Right ventricle myocardium inferior (tissue), 1 donor: ENCODE measurements at regions not wholly inside any gene's neighbourhood (a gene's known extent, or its start where the extent isn't known, plus 50 kb on each side); places are given as distances from the start of the nearest gene placed in this dataset.
A peak's percentile ranks its signal among the peaks of the same experiment; 100 is the strongest.
"Not testable (repeated sequence)": the region's sequence is repeated elsewhere in the genome, so short reads cannot be mapped to it uniquely, and the experiment has no call there.

ENCODE experiments used
- ATAC-seq: fragments of 200-7000 bp; cut with Tn5 transposase; one replicate; pipeline ENCODE4 v1.9.1; 2020; ENCODE audit warnings: mild to moderate bottlenecking, moderate library complexity
- DNase-seq: peaks from one replicate; pipeline ENCODE4 v3.0.0; 2021; ENCODE audit errors: missing footprints
- intact Hi-C: fragments of 100-400 bp; cut with DNase I; formaldehyde crosslinking; loops from one replicate; pipeline ENCODE4 v1.11.0; 2022
- donor health status: DM: no; HTN: yes; CAD: no; lungs with severe emphysema.

DNA sequence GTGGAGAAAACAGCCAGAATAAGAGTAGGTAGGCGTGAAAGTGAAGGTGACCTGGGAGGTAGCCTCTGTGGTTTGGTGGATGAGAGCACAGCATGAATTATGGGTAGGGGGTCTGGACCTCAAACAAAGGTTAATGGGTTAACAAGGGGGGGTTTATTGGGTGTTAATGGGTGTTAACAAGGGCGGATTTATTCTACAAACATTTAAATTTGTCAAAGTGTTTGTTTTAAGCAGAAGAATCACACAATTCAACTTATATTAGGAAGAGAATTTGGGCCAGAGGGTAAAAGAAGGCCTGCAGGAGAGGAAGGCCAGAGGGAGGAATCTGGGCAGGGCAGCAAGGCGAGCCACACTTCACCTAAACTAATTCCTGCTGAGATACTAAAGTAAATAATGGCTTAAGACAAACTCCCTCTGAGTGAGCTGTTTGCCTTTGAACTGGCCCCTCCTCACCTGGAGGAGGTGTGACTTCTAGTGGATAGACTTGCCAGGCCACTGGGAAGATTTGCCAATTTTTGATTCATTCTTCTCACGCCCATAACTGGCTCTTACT is 191.7 kb downstream of the GIPC2 start:
- intact Hi-C loops = no loop called here
- DNase-seq (no peak), ATAC-seq (no peak)

DNA sequence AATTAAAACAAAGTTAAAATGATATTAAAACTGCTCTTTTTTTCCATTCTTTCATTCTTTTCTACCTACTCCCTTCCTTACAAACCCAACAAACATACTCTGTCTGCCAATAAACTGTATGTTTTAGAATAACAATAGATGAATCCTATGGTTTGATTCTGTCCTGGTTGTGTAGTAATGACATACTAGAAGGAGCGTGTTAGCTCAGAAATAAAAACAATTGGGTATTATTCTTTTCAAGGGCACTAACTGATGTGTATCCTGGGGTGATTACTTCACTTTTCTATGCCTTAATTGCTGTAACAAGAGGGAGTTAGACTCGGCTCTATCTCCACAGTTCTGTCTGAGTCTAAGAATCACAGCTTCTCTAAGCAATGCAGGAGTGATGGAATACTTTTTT is 194.4 kb downstream of the GIPC2 start:
- DNase-seq = no peak

DNA sequence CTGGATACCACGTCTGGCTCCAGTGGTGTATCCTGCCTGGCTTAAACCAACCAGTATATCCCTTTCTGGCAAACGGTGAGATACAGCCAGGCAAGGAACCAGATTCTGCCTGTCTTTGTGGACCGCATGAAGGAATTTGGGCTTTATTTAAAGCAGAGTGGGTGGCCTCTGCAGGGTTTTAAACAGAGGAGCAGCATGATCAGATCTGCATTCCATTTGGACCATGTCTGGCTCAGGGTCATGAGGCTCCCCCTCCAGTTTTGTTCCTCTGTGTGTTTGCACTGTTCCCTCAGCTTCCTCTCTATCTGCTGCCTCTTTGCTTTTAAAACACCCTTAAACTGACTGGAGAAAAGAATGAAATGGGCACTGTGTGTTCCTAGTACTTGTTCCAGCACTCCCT is 195.0 kb downstream of the GIPC2 start:
- ATAC-seq (no peak), DNase-seq (no peak)
- intact Hi-C loops = no loop called here

More for the DNA sequence above, 194.4 kb downstream of the GIPC2 start:
- intact Hi-C loops = no loop called here
- no peak for ATAC-seq

DNA sequence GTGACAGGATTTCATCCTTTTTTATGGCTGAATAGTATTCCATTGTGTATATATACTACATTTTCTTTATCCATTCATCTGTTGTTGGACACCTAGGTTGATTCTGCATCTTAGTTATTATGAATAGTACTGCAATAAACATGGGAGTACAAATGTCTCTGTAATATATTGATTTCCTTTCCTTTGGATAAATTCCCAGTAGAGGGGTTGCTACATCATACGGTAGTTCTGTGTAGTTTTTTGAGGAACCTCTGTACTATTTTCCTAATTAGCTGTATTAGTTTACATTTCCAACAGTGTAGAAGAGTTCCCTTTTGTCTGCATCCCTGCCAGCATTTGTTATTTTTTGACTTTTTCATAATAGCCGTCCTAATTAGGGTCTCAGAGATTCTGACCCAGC is 201.3 kb downstream of the GIPC2 start:
- no peak for ATAC-seq
- intact Hi-C loops = no loop called here
- DNase-seq = no peak

DNA sequence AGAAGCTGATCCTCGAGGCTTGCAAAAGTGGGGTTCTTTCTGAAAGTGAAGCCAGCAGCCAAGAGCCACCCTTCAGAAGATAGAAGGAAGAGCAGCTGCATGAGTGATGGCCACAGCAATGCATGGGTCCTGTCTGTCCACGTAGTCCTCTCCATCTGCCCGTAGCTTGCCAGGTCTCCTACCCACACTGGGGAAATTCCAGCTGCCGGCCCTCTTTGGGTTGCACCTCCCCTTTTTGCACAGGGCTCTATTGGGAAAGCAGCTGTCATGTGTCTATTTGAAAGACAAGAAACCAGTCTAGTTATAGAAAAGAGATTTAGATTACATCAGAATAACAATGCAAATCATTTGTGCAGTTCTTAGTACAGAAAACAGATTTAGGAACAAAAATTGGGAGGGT is 204.4 kb downstream of the GIPC2 start:
- intact Hi-C loops = no loop called here
- ATAC-seq (no peak), DNase-seq (no peak)

DNA sequence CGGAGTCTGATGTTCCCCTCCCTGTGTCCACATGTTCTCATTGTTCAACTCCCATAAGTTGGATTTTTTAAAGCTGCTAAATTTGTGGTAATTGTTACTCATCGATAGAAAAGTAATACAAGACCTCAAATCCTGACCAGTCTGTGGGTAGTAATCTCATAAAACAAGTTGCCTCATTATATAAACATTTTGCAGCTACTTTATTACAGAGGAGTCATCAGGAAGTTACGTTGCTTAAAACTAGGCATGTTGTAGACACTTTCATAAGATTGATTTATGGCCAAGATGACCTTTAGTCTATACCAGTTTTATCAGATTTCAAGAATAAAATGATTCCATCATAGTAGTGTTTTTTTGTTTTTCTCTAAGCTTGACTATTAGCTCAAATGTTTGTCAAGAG is 208.8 kb downstream of the GIPC2 start:
- intact Hi-C loops = no loop called here
- ATAC-seq (no peak), DNase-seq (no peak)

DNA sequence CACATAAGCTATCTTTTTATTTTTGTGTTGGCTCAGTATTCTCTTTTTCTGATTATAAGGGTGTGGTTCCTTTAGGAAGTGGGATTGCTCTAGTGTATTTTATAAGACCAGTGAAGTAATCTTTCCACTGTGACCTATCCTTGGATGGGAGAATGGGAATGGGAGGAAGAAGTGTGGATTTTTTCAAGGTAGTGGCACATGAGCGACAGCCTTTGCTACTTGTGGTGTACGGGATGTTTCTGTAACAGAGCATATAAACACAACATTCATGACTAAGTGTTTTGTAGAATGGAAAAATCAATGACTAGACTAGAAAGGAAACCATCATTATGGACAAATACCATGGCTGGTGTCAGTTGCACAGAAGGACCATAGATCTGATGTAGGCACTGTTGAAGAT is 209.6 kb downstream of the GIPC2 start:
- intact Hi-C loops = no loop called here
- peak; percentile 39 for ATAC-seq
- DNase-seq = no peak

DNA sequence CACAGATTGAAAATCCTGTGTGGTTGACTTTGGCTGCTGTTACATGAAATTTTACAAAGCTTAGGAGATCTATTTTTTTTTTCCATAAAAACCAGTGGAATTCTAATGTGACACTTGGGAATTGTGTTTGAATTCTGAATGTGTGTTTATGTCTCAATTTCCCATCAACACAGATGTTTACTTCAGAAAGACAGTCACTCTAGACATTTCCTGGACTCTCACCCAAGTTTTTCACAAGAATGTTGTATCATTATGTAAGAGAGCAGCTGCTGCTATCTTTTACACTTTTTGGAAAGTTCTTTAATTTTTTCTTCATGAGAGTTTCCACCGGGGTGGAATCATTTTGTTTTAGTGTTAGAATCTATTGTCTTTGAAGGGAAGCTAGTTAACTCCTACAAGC is 210.1 kb downstream of the GIPC2 start:
- intact Hi-C loops = no loop called here
- DNase-seq = no peak
- ATAC-seq = peak; percentile 54

DNA sequence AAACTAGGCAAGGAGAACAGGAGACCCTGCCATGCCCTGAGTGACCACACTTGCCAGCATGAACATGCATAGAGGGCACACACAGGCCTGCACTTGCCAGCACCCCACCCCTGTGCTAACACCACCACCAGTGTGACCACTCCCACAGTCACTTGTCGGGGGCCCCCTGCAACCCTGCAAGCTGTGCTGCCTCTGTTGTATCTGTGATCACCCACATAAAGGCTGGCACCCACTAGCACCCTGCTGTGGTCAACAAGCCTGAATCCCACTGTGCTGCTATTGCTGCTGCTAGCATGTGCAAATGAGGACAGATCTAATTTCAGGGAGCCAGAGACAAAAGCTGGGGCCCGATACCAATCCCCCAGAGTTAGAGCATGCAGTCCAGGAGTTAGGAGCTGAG is 217.7 kb downstream of the GIPC2 start:
- intact Hi-C loops = no loop called here
- ATAC-seq (no peak), DNase-seq (peak; percentile 68)

DNA sequence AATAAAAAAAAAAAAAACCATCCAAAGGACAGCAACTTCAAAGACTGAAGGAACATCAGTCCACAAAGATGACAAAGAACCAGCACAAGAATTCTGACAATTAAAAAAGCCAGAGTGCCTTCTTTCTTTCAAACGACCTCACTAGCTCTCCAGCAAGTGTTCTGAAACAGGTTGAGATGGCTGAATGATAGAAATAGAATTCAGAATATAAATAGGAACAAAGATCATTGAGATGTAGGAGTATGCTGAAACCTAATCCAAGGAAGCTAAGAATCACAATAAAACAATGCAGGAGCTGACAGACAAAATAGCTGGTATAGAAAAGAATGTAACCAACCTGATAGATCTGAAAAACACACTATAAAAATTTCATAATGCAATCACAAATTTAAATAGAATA is 218.2 kb downstream of the GIPC2 start:
- intact Hi-C loops = no loop called here
- ATAC-seq (no peak), DNase-seq (no peak)

DNA sequence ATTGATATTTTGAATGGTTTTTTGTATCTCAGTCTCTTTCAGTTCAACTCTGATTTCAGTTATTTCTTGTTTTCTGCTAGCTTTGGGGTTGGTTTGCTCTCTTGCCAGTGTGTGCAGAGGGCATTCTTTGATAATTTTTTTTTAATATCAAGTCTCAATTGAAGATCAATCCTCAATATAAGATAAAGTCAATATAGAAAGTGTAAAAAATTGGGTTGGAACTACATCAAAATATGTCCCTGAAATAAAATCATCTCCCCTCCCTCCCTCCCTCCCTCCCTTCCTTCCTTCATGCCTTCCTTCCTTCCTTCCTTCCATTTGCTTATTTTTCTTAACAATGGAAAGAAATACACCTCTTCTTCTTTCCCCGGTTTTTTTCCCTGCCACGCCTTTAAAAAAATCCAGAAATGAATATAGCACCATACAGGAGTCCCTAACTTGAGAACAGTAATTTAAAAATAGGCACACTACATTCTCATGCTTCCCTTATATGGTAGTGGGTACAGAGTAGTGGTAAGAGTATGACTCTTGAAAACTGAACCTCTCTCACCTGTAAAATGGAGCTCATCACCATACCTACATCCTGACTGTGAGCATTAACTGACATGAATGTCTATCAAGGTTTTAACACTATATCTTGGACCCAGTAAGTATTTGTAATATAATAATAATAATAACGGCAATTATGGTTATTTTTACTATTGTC is 221.9 kb downstream of the GIPC2 start:
- DNase-seq (no peak), ATAC-seq (no peak)
- intact Hi-C loops = no loop called here

DNA sequence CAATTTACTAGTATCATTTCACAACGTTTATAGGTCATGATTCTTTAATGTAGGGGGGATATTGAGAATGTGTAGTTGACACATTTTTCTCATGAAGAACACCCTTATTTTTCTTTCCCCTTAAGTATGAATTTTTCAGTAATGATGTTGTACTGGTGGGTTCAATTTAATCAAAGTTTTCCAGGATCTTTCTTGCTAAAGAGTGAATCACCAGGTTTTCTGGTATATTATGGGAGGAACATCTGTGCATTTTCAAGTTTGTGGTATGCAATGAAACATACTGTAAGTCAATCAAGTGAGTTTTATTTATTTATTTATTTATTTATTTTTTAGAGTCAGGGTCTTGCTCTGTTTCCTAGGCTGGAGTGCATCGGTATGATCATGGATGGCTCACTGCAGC is 221.2 kb upstream of the PTGFR start:
- ATAC-seq (no peak), DNase-seq (no peak)
- intact Hi-C loops = no loop called here

DNA sequence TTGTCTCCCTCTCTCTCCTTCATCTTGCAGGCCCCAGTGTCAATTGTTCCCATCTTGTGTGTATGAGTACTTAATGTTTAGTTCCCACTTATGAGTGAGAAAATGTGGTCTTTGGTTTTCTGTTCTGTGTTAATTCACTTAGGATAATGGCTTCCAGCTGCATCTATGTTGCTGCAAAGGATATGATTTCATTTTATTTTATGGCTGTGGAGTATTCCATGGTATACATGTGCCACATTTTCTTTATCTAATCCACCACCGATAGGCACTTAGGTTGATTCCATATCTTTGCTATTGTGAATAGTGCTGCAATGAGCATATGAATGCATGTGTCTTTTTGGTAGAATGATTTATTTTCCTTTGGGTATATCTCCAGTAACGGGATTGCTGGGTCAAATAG is 219.4 kb upstream of the PTGFR start:
- ATAC-seq, DNase-seq: not testable (repeated sequence)

DNA sequence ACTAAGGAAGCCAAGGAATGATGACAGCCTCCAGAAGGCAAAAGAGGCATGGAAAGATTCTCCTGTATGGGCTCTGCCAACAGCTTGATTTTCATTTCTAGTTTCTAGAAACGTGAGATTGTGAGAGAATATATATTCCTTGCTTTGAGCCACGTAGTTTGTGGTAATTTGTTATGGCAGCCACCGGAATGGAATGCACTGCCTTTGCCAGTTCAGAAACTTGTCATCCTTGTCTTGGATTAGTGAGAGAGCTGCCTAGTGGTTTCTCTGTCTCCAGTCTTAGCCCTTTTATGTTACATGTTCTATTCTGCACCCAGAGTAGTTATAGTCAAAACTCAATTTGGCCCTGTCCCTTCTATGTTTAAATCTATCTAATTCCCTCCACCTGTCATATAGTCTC is 216.0 kb upstream of the PTGFR start:
- DNase-seq (no peak), ATAC-seq (no peak)
- intact Hi-C loops = no loop called here

More for the DNA sequence above, 219.4 kb upstream of the PTGFR start:
- intact Hi-C loops = not testable (repeated sequence)

DNA sequence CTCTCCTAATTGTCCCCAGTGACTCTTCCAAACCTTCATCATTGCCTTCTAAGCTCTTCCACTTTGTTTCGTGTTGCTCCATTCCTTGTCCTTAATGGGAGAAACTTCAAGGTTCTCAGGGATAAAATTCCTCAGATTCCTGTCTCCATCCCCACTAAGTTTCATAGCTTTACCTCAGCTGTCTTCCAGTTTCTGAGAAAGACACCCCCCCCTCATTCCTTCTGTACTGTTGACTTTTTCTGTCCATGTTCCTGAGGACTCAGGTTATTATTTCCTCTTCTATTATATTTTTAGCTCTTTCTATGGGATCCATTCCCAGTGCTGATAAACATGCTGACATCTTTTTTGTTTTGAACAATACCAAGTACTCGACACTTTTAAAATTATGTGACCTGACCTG is 215.3 kb upstream of the PTGFR start:
- intact Hi-C loops = no loop called here
- ATAC-seq (no peak), DNase-seq (no peak)

DNA sequence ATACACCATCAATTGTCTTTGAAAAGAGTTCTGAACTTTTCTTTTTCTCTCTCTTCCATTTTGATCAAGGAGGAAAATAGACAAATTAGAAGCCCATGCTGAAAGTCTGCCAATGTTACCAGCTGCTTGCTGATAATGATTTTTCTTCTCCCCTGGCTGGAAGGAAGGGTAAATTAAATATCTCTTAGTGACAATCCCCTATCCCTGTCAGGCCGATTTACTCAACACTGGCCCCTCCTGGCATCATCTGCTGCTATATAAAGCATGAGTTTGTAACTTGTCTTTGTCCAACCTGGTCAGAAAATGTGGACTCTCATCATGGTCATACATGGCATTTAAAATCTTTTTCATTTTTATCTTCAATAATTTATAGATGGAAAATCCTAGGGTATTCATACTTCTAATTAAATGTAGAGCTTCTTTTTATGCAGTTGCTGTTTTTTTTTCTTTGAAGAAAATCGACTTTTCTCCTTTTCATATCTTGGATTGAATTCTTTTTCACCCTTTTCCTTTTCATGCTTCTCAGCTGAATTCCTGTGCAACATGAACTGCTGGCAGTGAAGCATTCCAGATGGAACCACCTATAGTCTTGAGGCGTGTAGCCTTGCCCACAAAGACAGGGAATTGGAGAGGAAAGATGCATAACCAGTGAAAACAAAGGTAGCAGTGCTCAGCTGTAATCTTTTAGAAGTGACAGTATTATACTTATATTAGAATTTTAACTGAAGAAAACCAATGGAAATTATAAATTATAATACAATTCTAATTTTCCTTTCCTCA is 214.7 kb upstream of the PTGFR start:
- intact Hi-C loops = no loop called here
- DNase-seq (no peak), ATAC-seq (no peak)

DNA sequence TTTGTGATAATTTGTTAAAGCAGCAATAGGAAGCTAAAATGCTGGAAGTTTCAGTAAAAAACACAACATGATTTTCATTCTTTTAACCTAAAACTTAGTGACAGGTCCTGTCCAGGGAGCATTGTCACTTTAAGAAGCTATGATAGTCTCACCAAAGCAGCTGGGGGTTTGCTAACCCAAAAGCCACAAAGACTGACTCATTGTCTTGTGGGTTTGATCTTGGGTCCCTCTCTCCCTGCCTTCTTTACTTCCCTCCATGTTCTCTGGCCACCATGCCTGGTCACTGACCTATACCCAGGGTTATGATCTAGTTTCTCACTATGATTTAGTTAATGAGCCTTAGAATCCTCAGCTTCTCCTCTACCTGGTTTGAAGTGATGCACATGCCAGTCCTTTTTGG is 213.5 kb upstream of the PTGFR start:
- DNase-seq (no peak), ATAC-seq (no peak)
- intact Hi-C loops = no loop called here

DNA sequence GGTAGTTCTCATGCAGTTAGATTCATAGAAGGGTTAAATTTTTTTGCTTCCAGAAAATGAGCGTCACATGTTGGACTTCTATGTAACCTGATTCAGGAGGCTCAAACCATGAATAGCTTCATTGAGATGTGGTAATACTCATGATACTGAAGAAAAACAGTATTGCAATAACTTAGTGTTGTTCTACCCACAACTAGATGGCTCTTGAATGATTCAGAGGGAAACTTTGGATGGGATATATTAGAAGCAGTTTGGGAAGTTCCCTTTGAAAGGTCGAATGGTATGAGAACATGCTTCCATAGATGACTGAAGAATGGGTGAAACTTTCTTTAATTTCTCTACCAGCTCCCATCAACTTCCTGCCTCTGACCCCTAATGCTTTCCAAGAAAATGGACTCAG is 211.7 kb upstream of the PTGFR start:
- peak; percentile 56 for ATAC-seq
- intact Hi-C loops = no loop called here
- no peak for DNase-seq

DNA sequence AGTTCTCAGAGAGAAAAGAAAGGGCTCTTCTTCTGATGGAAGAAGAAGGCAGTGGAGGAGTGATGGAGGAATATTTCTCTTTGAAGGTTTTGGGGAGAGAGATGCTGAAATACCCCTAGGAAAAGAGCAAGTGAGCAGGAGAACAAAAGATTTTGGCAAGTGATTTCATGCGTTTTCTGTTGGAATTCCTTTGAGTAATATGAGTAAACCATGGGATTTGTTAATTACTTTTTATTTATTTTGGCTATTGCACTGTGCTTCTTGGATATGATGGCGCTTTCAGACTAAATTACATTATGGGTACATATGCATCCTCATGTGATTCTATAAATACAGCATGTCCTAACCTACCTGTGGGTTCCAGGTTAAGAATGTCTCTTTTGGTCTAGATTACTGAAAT is 210.1 kb upstream of the PTGFR start:
- ATAC-seq = no peak
- intact Hi-C loops = no loop called here

DNA sequence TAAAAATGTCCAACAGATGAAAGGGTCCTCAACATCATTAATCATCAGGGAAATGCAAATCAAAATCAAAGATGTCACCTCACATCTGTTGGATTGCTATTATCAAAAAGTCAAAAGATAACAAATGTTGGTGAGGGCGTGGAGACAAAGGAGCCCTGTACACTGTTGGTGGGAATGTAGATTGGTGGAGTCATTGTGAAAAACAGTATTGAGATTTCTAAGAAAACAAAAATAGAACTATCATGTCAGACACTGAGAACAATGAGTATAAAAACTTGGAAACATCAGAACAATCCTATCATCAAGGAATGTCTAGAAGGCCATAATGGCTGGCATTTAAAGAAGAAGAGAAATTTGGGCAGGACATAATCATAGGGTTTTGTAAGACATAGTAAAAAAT is 209.2 kb upstream of the PTGFR start:
- intact Hi-C loops = no loop called here
- DNase-seq (no peak), ATAC-seq (no peak)

More for the DNA sequence above, 210.1 kb upstream of the PTGFR start:
- DNase-seq = no peak
